Ascending aorta (tissue), 2 donors: ENCODE measurements at regions not wholly inside any gene's neighbourhood (a gene's known extent, or its start where the extent isn't known, plus 50 kb on each side); places are given as distances from the start of the nearest gene placed in this dataset.
"Not testable (repeated sequence)": the region's sequence is repeated elsewhere in the genome, so short reads cannot be mapped to it uniquely, and the experiment has no call there.

Experiments used
- DNase-seq, 2 donors: peaks; one replicate each; pipeline ENCODE4 v3.0.0-alpha.2; 2019; ENCODE audit warnings: low spot score in 2 of 2
- H3K27ac ChIP-seq, 2 donors: fragments of 200-600 bp; sonication (generic); one replicate each; pipeline ENCODE4 v1.5.1; 2016 to 2017; ENCODE audit warnings: mild to moderate bottlenecking in 1 of 2
- H3K27me3 ChIP-seq: fragments of 200-600 bp; sonication (generic); one replicate; pipeline ENCODE4 v1.5.1; 2017
- H3K36me3 ChIP-seq, 2 donors: fragments of 200-600 bp; sonication (generic); one replicate each; pipeline ENCODE4 v1.5.1; 2016
- H3K4me1 ChIP-seq, 2 donors: fragments of 200-600 bp; sonication (generic); one replicate each; pipeline ENCODE4 v1.5.1; 2016 to 2017; ENCODE audit warnings: mild to moderate bottlenecking in 1 of 2
- H3K4me3 ChIP-seq, 2 donors: fragments of 200-600 bp; sonication (generic); one replicate each; pipeline ENCODE4 v1.5.1; 2016 to 2017; ENCODE audit warnings: mild to moderate bottlenecking in 1 of 2
- H3K9me3 ChIP-seq, 2 donors: fragments of 200-600 bp; sonication (generic); one replicate each; pipeline ENCODE4 v1.5.1; 2016
- intact Hi-C: fragments of 100-400 bp; cut with DNase I; formaldehyde crosslinking; loops from one replicate; pipeline ENCODE4 v1.15.1; 2023
- TF ChIP-seq, protein P1 (sequence below), 3 experiments: fragments of 200-600 bp in 2 of 3; fragments of 450-650 bp in 1 of 3; sonication (generic) in 2 of 3; IDR thresholded peaks; one replicate each; pipeline ENCODE4 v1.5.1; 2016 to 2019; ENCODE audit warnings: antibody characterized with exemption in 3 of 3, mild to moderate bottlenecking in 1 of 3, moderate library complexity in 1 of 3

DNA sequence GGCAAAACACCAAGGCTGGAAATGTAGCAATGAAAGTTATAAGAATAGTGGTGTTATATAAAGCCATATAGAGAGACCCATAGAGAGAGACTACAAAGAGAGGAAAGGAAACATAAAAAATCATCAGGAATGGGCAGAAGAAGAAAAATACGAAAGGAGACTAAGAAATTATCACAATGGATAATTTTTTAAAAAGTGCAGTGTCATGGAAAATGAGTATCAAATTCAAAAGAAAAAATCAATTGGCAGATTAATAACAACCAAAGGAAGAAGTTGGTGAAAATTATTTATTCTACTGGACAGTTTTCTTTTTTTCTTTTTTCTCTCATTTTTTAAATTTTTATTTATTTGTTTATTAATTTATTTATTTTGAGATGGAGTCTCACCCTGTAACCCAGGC, 1488.4 kb upstream of the WWC1 start:
- intact Hi-C loops: no loop called here
- Histone ChIP-seq H3K27me3 (no peaks in the 10 kb centered on the region), H3K4me1 (no peaks in the 10 kb centered on the region), H3K9me3 (no peaks in the 10 kb centered on the region), H3K4me3 (no peak overlapping the region), H3K36me3 (no peaks in the 10 kb centered on the region), H3K27ac (no peak overlapping the region)
- DNase-seq: no peak
- TF ChIP-seq, protein P1, sequence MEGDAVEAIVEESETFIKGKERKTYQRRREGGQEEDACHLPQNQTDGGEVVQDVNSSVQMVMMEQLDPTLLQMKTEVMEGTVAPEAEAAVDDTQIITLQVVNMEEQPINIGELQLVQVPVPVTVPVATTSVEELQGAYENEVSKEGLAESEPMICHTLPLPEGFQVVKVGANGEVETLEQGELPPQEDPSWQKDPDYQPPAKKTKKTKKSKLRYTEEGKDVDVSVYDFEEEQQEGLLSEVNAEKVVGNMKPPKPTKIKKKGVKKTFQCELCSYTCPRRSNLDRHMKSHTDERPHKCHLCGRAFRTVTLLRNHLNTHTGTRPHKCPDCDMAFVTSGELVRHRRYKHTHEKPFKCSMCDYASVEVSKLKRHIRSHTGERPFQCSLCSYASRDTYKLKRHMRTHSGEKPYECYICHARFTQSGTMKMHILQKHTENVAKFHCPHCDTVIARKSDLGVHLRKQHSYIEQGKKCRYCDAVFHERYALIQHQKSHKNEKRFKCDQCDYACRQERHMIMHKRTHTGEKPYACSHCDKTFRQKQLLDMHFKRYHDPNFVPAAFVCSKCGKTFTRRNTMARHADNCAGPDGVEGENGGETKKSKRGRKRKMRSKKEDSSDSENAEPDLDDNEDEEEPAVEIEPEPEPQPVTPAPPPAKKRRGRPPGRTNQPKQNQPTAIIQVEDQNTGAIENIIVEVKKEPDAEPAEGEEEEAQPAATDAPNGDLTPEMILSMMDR (IDR thresholded peaks at IDR 0.05): no peak

- intact Hi-C loops, H3K4me3 ChIP-seq, H3K27ac ChIP-seq, H3K36me3 ChIP-seq, H3K9me3 ChIP-seq, DNase-seq, H3K4me1 ChIP-seq, H3K27me3 ChIP-seq: not testable (repeated sequence)
These were observed 1487.2 kb upstream of the WWC1 start for GRCh38 chr5:166804223-166804622.

DNA sequence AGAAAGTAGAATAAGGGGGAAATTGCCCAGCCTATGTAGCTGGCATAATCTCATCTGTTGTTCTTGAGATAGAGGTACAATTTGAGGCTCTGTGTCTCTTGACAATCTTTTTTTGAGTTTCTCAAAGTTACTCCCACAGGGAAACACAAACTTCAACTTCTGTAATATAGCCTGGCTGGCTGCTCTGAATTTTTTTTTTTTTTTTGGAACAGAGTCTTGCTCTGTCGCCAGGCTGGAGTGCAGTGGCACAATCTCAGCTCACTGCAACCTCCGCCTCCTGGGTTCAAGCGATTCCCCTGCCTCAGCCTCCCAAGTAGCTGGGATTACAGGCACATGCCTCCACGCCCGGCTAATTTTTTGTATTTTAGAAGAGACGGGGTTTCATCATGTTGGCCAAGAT, 1486.8 kb upstream of the WWC1 start:
- H3K4me3 ChIP-seq, H3K9me3 ChIP-seq, H3K4me1 ChIP-seq, H3K27me3 ChIP-seq, DNase-seq, H3K36me3 ChIP-seq, intact Hi-C loops, H3K27ac ChIP-seq: not testable (repeated sequence)

DNA sequence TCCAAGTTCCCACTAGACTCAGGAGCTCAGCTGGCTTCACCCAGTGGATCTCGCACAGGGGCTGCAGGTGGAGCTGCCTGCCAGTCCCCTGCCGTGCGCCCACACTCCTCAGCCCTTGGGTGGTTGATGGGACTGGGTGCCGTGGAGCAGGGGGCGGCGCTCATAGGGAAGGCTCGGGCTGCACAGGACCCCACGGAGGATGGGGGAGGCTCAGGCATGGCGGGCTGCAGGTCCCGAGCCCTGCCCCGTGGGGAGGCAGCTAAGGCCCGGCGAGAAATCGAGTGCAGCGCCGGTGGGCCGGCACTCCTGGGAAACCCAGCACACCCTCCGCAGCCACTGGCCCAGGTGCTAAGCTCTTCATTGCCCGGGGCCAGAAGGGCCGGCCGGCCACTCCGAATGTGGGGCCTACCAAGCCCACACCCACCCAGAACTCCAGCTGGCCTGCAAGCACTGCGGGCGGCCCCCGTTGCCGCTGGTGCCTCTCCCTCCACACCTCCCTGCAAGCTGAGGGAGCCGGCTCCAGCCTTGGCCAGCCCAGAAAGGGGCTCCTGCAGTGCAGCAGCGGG, 1481.3 kb upstream of the WWC1 start:
- H3K4me1 ChIP-seq, H3K36me3 ChIP-seq, intact Hi-C loops, H3K27ac ChIP-seq, H3K4me3 ChIP-seq, H3K27me3 ChIP-seq, H3K9me3 ChIP-seq, DNase-seq: not testable (repeated sequence)

DNA sequence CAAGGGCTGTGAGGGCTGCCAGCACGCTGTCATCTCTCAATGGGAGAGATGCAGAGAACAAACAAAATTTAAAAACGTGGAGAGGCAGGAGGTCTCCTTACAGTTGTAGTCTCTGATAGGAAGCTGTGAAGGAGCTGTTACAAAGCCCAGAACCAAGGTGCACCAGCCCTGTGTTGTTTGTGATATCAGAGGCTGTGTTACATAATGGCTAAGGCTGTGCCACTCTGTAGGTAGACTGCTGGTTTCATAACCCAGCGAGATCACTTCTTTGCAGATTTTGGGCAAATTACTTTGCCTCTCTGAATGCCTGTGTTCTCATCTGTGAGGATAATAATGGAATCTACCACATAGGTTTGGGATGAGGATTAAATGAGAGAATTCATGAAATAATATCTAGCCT, 1480.7 kb upstream of the WWC1 start:
- no peak overlapping the region for H3K4me3 ChIP-seq
- no peak for DNase-seq
- H3K36me3 ChIP-seq: no peaks in the 10 kb centered on the region
- no peaks in the 10 kb centered on the region for H3K27me3 ChIP-seq
- TF ChIP-seq, protein P1 (IDR thresholded peaks at IDR 0.05): no peak
- H3K27ac ChIP-seq: no peak overlapping the region
- H3K9me3 ChIP-seq: no peaks in the 10 kb centered on the region
- no peaks in the 10 kb centered on the region for H3K4me1 ChIP-seq
- intact Hi-C loops: no loop called here

GRCh38 chr5:166823360-166823759, 1468.1 kb upstream of the WWC1 start:
- Histone ChIP-seq H3K36me3 (no peaks in the 10 kb centered on the region), H3K4me1 (no peaks in the 10 kb centered on the region), H3K9me3 (no peaks in the 10 kb centered on the region), H3K4me3 (no peak overlapping the region), H3K27ac (no peak overlapping the region), H3K27me3 (no peaks in the 10 kb centered on the region)
- TF ChIP-seq, protein P1 (IDR thresholded peaks at IDR 0.05): no peak
- intact Hi-C loops: no loop called here
- no peak for DNase-seq

- no peak for DNase-seq
- intact Hi-C loops: no loop called here
- no peak overlapping the region for H3K27ac ChIP-seq
- H3K36me3 ChIP-seq: no peaks in the 10 kb centered on the region
- no peaks in the 10 kb centered on the region for H3K27me3 ChIP-seq
- no peaks in the 10 kb centered on the region for H3K4me1 ChIP-seq
- no peaks in the 10 kb centered on the region for H3K9me3 ChIP-seq
- TF ChIP-seq, protein P1 (IDR thresholded peaks at IDR 0.05): no peak
- no peak overlapping the region for H3K4me3 ChIP-seq
These were observed 1457.2 kb upstream of the WWC1 start for GRCh38 chr5:166834246-166834645.
